SKM-1 treated with dmso at 0.1 percent for 144 hours (cell line): ENCODE measurements at regions not wholly inside any gene's neighbourhood (a gene's known extent, or its start where the extent isn't known, plus 50 kb on each side); places are given as distances from the start of the nearest gene placed in this dataset.
A peak's percentile ranks its signal among the peaks of the same experiment; 100 is the strongest.

ENCODE experiments used
- DNase-seq: peaks from one replicate; lab custom pipeline; 2025; ENCODE audit not compliant: unreplicated experiment; lab: John Stamatoyannopoulos, UW

DNA sequence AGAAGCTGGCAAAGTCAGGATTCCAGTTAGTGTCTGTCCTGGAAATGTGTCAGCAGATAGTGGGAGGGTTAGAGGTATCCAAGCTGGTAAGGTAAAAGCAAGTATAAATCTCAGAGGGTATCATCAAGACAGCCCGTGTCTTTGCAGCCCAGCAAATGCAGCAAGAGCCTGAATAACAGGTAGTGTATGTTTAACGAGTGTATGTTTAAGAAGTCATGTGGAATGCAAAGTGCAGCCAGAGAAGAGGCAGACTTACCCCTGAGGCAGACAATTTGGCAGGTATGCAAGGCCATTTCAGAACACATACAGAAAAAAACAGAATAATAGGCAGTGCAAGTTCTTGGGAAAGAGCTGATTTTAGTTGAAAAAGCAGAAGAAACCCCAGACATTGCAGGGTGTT is 411.0 kb upstream of the NEGR1 start:
- no peak for DNase-seq

- DNase-seq: no peak
These were observed 408.5 kb upstream of the NEGR1 start for GRCh38 chr1:72690871-72691270.

DNA sequence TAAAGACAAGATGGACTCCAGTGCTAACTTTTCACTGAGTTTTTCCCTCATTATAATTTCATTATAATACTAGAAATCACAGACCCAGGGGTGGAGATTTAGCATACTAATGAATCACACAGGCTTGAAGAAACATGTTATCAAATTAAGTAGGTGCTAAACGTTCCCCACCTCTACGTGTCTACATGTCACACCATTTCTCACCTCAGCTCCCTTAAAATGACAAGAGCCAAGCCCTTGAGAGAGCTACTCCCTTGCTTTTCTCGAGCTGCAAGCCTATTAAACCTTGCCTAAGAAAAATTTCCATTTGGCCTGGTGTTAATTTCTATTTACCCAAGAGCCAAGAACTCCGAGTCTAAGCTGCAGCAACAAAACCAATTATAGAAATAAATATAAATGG is 396.3 kb upstream of the NEGR1 start:
- no peak for DNase-seq

GRCh38 chr1:72670902-72671301 is 388.6 kb upstream of the NEGR1 start:
- no peak for DNase-seq

DNA sequence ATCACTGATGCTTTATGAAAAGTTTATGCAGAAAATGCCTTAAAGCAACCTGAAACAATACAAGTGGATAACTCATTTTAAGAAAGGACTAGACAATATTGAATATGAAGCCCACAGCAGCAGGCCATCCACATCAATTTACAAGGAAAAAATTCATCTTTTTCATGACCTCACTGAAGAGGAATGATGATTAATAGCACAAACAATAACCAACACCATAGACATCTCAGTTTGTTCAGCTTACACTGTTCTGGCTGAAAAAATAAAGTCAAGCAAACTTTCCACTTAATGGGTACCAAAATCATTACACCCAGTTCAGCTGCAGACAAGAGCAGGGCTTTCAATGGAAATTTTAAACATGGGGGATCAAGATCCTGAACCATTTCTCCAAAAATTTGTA is 380.6 kb upstream of the NEGR1 start:
- DNase-seq: no peak

DNA sequence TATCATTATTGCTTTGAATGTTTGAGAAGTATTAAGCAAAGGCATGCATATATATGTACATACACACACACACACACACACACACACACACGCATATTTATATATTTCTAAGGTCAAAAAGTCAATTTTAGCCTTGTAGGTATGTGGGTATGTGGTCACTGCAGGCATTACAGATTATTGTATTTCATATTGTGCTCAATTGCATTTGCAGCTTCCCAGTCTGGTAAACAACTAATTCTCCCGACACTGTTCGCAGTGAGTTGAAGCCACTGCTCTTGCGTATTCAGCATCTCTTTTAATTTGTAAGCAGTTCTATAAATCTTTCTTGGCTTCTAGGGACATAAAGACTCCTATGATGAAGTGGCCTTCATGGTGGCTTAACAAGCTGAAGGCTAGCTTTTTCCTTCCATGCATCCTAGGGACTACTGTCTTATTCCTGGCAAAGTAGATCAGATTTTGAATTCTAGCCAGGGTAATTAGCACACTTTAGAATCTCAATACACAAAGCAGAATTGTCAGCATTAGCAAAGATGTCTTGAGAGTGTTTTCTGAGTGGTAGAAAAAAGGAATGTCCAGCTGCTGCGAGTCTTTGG is 368.6 kb upstream of the NEGR1 start:
- no peak for DNase-seq

DNA sequence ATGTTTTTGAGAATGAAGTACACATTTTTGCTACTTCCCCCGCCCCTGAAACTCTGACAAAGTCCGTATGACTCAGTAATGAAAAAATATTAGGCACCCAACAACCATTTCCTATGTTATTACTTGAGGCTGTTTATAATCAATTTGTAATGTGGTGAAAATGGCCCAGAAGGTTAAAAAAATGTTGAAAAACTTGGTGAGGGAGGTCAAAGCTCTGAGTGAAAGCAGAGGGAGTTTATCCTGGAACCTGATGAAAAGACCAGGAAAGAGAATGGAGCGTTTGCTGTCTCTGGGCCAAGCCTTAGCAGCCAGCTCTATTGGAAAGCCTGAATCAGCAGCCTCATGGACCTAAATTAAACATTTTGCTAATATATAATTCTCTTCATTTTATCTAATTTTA is 367.7 kb upstream of the NEGR1 start:
- no peak for DNase-seq

DNA sequence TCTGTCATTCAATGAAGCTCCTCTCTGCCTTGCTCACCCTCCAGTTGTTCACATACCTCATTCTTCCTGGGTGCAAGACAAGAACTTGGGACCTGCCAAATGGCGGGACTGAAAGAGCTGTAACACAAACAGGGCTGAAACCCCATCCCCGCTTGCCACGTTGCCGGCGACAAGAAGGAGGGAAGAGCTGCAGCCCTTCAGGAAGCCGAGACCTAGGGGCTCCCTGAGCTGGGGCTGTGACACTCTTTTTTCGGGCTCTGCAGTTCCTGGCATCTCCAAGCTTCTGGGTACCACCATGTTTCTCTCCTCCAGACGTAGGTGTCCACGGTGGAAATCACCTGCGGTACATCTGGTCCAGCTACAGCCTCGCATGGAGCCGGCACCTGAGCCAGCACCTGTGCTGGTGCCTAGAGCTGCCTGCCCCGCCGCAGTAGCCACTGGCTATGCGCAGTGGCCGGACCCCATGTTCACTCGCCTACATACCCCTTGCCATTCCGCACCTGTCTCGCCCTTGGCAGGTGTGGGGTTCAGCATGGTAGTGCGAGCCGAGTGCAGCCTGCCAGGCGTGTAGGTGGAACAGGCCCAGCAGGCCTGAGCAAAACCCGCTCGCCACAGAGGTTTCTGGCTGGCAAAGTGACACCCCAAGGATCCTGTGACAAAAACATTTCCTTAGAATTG is 367.0 kb upstream of the NEGR1 start:
- DNase-seq: no peak

DNA sequence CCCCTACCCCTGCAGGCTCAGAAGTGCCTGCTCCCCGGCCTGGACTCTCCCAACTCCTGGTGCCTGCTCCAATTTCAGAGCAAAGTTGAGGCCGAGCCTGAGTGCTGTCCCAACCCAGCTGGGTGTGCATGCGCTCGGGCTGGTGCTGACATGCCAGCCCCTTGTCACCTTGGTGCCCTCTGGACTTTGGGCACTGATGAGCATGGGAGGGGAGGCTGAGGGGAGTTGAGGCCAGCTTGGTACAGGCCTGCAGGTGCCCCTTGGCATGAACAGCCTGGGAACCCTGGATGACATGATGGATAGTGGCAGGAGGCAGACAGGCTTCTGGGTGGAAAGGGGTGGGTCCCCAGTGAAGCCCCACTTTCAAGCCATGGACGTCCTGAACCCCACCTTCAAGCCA is 366.1 kb upstream of the NEGR1 start:
- no peak for DNase-seq

- DNase-seq: no peak
These were observed 360.8 kb upstream of the NEGR1 start for GRCh38 chr1:72643142-72643541.

DNA sequence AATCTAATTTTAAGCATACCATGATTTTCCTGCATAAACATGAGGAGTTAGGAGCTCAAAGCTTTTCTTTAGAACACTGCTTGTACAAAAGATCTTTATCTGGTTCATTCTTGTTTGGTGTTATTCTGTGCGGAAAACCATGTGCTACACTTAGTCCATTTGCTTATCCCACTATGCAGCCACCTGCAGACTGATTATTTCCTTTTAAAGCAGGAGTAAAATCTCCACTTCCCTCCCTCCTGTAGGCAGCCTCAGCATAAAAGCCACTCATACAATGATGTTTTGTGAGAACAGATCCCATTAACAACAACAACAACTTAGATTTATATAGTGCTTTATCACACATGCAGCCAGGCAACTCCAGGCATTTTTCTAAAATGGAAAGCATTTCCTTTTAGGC is 355.3 kb upstream of the NEGR1 start:
- DNase-seq: no peak

- no peak for DNase-seq
These were observed 354.3 kb upstream of the NEGR1 start for GRCh38 chr1:72636631-72637030.

GRCh38 chr1:72635719-72636118 is 353.4 kb upstream of the NEGR1 start:
- peak; percentile 81 for DNase-seq

GRCh38 chr1:72634946-72635345 is 352.6 kb upstream of the NEGR1 start:
- DNase-seq: no peak

DNA sequence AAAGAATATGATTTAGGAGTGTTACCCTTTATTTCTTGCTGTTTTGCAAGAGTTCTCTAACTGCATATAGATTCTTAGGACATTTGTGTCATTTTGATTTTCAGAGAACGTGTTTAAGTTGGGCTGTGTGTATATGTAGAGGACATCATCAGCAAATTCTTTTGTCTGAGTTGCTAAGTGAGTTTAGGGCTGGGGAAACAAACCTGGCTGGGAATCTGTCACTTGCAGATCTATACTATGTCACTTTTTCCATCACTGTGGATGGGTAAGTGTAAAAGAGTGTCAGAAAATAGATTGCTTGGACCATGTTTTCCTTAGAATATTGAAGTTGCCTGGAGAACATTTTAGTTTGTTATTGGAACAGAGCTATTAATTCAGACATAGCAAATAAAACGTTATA is 349.1 kb upstream of the NEGR1 start:
- DNase-seq: no peak

GRCh38 chr1:72623299-72623708 is 341.0 kb upstream of the NEGR1 start:
- DNase-seq: peak; percentile 75

- no peak for DNase-seq
These were observed 338.1 kb upstream of the NEGR1 start for GRCh38 chr1:72620453-72620852.

DNA sequence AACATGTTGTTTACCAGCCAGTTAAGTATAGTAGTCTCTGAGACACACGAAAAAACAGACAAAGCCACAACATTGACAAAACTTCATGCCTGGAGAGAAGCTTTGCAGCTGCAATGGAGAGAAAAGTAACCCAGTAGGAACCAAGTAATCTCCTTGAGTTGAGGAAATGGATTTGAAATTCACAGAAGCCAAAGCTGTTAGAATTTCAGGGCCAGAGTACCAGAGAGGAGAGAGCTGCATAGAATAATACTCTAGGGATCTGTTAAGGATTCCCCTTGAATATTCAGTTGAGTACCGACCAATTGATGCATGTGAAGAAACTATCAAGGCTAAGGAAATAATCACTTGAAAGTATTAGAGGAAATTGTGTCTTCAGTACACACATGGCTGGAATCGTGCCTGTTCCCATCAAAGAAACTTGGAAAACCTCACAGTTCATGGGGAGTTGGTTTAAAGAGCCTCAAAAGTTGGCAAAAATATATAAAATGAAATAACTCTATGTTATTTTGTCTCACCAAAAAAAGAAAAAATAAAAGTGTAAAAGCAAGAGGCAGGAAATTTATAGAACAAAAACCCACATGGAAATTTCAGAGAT is 324.0 kb upstream of the NEGR1 start:
- no peak for DNase-seq

DNA sequence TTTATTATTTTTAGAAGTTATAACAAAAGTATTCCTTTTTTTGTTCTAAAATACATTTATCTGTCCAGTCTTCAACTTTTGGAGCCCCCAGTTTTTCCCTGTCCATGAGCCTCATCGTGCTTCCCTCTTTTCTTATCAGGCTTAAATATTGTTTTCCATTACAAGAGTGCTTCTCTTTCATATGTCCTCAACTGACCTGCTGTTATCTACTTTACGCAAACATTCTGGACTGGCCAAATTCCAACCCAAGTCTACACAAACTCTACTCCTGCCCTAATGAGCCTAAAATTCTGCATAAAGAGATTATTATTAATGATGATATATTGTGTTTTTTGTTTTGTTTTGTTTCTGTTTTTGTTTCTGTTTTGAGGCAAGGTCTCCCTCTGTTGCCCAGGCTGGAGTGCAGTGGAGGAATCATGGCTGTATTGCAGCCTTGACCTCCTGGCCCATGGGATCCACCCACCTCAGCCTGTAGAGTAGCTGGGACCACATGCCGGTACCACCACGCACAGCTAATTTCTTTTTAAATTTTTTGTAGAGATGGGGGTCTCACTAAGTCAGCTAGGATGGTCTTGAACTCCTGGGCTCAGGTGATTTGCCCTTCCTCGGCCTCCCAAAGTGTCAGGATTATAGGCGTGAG is 318.8 kb upstream of the NEGR1 start:
- no peak for DNase-seq

DNA sequence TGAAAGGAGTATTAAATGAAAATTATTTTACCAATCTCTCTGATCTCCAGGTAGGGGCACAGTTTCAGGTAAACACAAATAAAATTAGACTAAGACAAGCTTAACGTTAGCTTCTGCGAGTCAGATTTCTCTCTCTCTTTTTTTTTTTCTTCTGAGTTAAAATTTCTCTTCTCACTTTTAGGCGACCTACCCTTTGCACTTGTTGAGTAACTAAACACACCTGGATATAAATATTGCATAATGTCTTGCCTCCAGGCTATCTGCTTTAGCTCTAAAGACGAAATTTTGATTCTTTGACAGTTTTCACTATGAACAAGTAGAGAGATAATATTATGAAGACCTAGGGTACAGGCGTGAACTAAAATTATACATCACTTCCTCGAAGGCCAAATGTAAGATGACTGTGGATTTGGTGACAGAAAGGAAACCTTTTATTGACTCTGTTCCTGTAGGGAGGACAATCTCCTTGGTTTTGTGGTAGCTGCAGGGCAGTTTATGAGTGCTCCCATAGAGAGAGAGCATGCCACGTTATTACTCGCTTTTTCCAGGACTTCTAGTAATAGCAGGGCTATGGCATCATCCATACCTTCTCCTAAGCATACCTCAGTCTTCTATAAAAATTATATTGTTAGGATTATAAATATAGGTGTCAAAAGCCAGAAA is 303.8 kb upstream of the NEGR1 start:
- no peak for DNase-seq

DNA sequence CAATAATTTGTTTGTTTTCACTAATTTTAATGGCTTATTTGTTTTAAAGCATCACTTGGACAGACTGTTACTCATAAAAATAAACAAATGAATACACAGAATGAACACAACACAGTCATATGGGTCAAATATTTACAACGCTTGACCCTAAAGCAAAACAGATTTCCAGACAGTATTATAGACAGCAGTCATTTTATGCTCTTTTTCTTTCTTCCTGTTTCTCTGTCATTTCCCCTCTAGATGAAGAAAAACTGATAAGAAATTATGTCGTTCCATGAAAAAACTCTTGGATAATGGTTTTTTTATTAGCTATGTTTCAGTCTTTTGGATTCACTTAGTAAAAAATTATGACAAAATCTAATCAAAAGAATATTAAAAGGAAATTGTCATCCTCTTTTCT is 297.3 kb upstream of the NEGR1 start:
- no peak for DNase-seq

DNA sequence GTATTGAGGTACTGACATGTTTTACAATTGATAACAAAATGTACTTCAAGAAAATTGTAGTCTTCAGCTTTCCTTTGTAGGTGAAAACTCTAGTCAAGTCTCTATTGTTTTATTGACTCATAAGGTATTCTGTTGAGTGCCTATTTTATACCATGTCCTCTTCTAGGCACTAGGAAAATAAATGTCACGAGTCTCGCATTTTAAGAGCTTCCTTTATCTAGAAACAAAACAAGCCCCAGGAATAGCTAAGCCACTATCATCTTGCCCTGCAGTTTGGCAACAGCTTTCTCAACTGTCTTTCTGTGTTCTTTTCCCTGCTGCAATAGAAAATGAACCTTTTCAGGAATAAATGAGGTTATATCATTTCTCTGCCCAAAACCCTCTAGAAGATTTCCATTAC is 288.5 kb upstream of the NEGR1 start:
- no peak for DNase-seq
